Small intestine (tissue), 7 donors: ENCODE measurements at regions not wholly inside any gene's neighbourhood (a gene's known extent, or its start where the extent isn't known, plus 50 kb on each side); places are given as distances from the start of the nearest gene placed in this dataset.

Experiments
- DNase-seq, 2 donors: peaks; one replicate each; pipeline versions ENCODE4 v3.0.0 to v3.0.0-alpha.2; 2013
- FAIRE-seq: peaks from 2 replicates; lab custom pipeline; 2012; peaks lifted over from hg19 to GRCh38; lab: Jason Lieb, UNC
- H3K27ac ChIP-seq, 3 donors: one replicate each; pipeline ENCODE4 v1.5.1; 2013; ENCODE audit warnings: low read length in 2 of 3, mild to moderate bottlenecking in 2 of 3, control low read depth in 1 of 3, inconsistent platforms in 1 of 3, low read depth in 1 of 3, moderate library complexity in 1 of 3
- H3K27me3 ChIP-seq, 3 donors: one replicate each; pipeline ENCODE4 v1.6.1; 2013; ENCODE audit warnings: low read length in 3 of 3, inconsistent platforms in 1 of 3; ENCODE audit not compliant: control insufficient read depth in 3 of 3, insufficient read depth in 3 of 3
- H3K36me3 ChIP-seq, 3 donors: one replicate each; pipeline ENCODE4 v1.6.1; 2013; ENCODE audit warnings: low read length in 3 of 3, inconsistent platforms in 1 of 3, low read depth in 1 of 3, mild to moderate bottlenecking in 1 of 3, moderate library complexity in 1 of 3; ENCODE audit not compliant: control insufficient read depth in 3 of 3, insufficient read depth in 2 of 3
- H3K4me1 ChIP-seq, 3 donors: one replicate each; pipeline ENCODE4 v1.6.1; 2013; ENCODE audit warnings: low read length in 2 of 3, inconsistent platforms in 1 of 3, low read depth in 1 of 3, mild to moderate bottlenecking in 1 of 3, moderate library complexity in 1 of 3; ENCODE audit not compliant: control insufficient read depth in 3 of 3, insufficient read depth in 2 of 3
- H3K4me3 ChIP-seq, 3 donors: one replicate each; pipeline ENCODE4 v1.5.1; 2013; ENCODE audit warnings: low read length in 3 of 3, control low read depth in 1 of 3, inconsistent platforms in 1 of 3, low read depth in 1 of 3, mild to moderate bottlenecking in 1 of 3, moderate library complexity in 1 of 3
- H3K9me3 ChIP-seq, 2 donors: one replicate each; pipeline ENCODE4 v1.6.1; 2013; ENCODE audit warnings: low read depth in 1 of 2, low read length in 1 of 2; ENCODE audit not compliant: control insufficient read depth in 2 of 2, insufficient read depth in 1 of 2
- WGBS, 3 donors: extraction: QIAGEN DNeasy Blood & Tissue Kit; methylation state at CpG; one replicate each; pipeline ENCODE4 v1.1.7; 2013; 5-methylcytosine and 5-hydroxymethylcytosine counted together
- donor health status: healthy with polysubstance abuse.
- donor health status: control.
- donor health status: control.
- donor health status: Bipolar disorder and iron deficiency.
- donor health status: healthy.

- no peaks in the 10 kb centered on the region for H3K9me3 ChIP-seq
- no peak overlapping the region for H3K4me3 ChIP-seq
- no peak overlapping the region for H3K27ac ChIP-seq
- H3K27me3 ChIP-seq, result no peaks in the 10 kb centered on the region
- WGBS, 3 donors, result 85 to 92% (median 89%) methylated on average over 5 of the region's 5 CpGs
- FAIRE-seq, result no peak
- DNase-seq, result no peak
- no peaks in the 10 kb centered on the region for H3K36me3 ChIP-seq
- no peaks in the 10 kb centered on the region for H3K4me1 ChIP-seq
Measured at GRCh38 chr5:20524991-20525529, 537.1 kb upstream of the CDH18 start.

GRCh38 chr5:20522905-20523482 lies 535.0 kb upstream of the CDH18 start:
- Histone ChIP-seq H3K4me1 (no peaks in the 10 kb centered on the region), H3K27me3 (no peaks in the 10 kb centered on the region), H3K4me3 (no peak overlapping the region), H3K36me3 (no peaks in the 10 kb centered on the region), H3K9me3 (no peaks in the 10 kb centered on the region), H3K27ac (no peak overlapping the region)
- WGBS, 3 donors, result 47 to 53% (median 49%) methylated on average over 3 of the region's 3 CpGs
- FAIRE-seq (no peak), DNase-seq (no peak)

DNA sequence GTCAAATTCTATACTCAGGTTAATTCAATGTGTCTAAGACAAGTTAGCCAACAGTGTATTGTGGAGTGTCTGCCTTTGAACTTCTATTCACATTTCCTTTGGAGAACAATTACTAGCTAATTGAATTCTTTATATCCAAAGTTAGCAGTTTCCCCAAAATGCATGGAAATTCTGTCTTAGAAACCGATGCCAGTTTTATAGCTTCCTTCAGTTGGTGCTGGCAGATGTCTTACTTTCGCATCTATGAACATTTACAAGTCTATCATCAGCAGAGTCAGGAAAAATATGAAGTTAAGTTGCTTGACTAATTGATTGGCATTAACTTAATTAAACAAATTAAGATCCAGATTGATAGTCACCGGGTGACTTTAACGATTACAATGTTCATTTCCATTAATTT lies 527.6 kb upstream of the CDH18 start:
- H3K27ac ChIP-seq, result no peak overlapping the region
- H3K27me3 ChIP-seq, result no peaks in the 10 kb centered on the region
- H3K4me3 ChIP-seq, result no peak overlapping the region
- no peaks in the 10 kb centered on the region for H3K4me1 ChIP-seq
- DNase-seq (no peak), FAIRE-seq (no peak)
- 87 to 90% (median 88%) methylated on average over 4 of the region's 4 CpGs for WGBS, 3 donors
- no peaks in the 10 kb centered on the region for H3K9me3 ChIP-seq
- H3K36me3 ChIP-seq, result no peaks in the 10 kb centered on the region

DNA sequence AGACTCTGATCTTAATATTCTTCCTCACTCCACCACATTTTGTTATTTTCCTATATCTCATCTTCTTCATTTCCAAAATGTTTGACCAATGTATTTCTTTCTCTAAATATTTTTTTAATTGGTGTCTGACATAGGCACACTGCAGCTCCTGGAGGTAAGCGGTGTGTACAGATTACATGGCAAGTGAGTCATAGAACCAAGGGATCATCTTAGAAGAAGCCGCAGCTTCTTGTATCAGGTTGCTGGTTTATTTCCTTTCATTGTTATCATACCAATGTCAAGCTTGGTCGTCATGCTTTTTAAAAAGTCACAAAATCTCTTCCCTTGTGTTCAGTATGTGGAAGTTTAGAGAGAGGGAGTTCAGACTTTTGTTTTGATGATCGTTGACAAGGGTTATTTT lies 526.1 kb upstream of the CDH18 start:
- FAIRE-seq, result no peak
- Histone ChIP-seq H3K9me3 (no peaks in the 10 kb centered on the region), H3K4me3 (no peak overlapping the region), H3K4me1 (no peaks in the 10 kb centered on the region), H3K27ac (no peak overlapping the region), H3K27me3 (no peaks in the 10 kb centered on the region), H3K36me3 (no peaks in the 10 kb centered on the region)
- no peak for DNase-seq
- WGBS, 3 donors, result 68 to 74% (median 68%) methylated on average over 4 of the region's 4 CpGs

- DNase-seq (no peak), FAIRE-seq (no peak)
- Histone ChIP-seq H3K36me3 (no peaks in the 10 kb centered on the region), H3K27ac (no peak overlapping the region), H3K4me3 (no peak overlapping the region), H3K27me3 (no peaks in the 10 kb centered on the region), H3K4me1 (no peaks in the 10 kb centered on the region), H3K9me3 (no peaks in the 10 kb centered on the region)
- WGBS, 3 donors, result 47 to 66% (median 65%) methylated on average over 2 of the region's 2 CpGs
Measured at GRCh38 chr5:20500546-20500945, 512.5 kb upstream of the CDH18 start.

DNA sequence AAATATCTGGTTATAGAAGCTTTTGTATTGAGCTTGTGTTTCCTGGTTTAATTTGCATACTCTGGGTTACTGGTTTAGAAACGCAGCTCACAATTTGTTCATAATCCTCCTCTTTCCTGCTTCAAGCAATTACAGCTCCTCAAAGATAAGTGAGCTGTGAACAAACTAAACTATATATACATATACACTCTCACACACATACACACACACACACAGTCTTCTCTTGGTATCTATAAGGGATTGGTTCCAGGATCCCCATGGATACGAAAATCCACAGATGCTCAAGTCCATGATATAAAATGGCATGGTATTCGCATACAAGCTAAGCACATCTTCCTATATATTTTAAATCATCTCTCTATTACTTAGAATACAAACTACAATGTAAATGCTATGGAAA lies 510.9 kb upstream of the CDH18 start:
- WGBS, 3 donors, result 74 to 78% (median 77%) methylated on average over 3 of the region's 3 CpGs
- no peak for FAIRE-seq

DNA sequence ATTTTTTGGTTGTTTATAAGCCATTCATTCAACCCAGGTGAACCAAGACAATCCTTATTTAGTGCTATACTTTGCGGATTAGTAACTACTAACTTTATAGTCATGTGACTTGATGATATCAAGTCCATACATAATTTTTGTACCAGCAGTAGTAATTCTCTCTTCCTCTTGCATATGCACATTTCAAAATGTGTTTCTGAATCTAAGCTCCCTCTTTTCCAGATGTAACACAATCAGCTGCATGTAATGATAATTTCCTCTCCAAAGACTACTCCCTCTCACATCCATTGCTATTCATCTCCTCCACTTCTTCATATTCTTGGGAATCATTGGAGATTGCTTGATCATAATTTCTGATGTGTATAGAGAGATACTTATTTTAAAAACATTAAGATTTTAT lies 510.1 kb upstream of the CDH18 start:
- H3K9me3 ChIP-seq, result no peaks in the 10 kb centered on the region
- H3K4me3 ChIP-seq, result no peak overlapping the region
- FAIRE-seq, result no peak
- H3K36me3 ChIP-seq, result no peaks in the 10 kb centered on the region
- H3K27ac ChIP-seq, result no peak overlapping the region
- H3K4me1 ChIP-seq, result no peaks in the 10 kb centered on the region
- no peak for DNase-seq
- no peaks in the 10 kb centered on the region for H3K27me3 ChIP-seq
- 91 to 100% (median 95%) methylated on average over 1 of the region's 1 CpG for WGBS, 3 donors

More for the DNA sequence above, 510.9 kb upstream of the CDH18 start:
- H3K27ac ChIP-seq, result no peak overlapping the region
- no peaks in the 10 kb centered on the region for H3K9me3 ChIP-seq
- H3K4me3 ChIP-seq, result no peak overlapping the region
- H3K4me1 ChIP-seq, result no peaks in the 10 kb centered on the region
- DNase-seq, result no peak
- no peaks in the 10 kb centered on the region for H3K36me3 ChIP-seq
- H3K27me3 ChIP-seq, result no peaks in the 10 kb centered on the region

DNA sequence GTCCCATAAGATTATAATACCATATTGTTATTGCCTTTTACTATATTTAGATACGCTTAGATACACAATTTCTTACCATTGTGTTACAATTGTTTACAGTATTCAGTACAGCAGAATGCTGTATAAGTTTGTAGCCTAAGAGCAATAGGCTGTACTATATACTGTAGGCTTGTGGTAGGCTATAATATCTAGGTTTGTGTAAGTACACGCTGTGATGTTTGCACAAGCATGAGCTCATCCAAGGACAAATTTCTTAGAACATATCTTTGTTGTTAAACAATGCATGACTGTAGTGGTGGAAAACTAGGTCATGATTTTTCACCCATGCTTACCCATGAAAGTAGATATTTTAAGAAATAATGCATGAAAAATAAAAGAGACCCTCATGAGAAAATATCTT lies 509.4 kb upstream of the CDH18 start:
- H3K4me1 ChIP-seq, result no peaks in the 10 kb centered on the region
- H3K9me3 ChIP-seq, result no peaks in the 10 kb centered on the region
- H3K36me3 ChIP-seq, result no peaks in the 10 kb centered on the region
- no peak overlapping the region for H3K4me3 ChIP-seq
- WGBS, 3 donors, result 51 to 70% (median 67%) methylated on average over 2 of the region's 2 CpGs
- no peak overlapping the region for H3K27ac ChIP-seq
- FAIRE-seq (no peak), DNase-seq (no peak)
- no peaks in the 10 kb centered on the region for H3K27me3 ChIP-seq

GRCh38 chr5:20494706-20495105 lies 506.7 kb upstream of the CDH18 start:
- Histone ChIP-seq H3K9me3 (no peaks in the 10 kb centered on the region), H3K4me1 (no peaks in the 10 kb centered on the region), H3K27ac (no peak overlapping the region), H3K36me3 (no peaks in the 10 kb centered on the region), H3K27me3 (no peaks in the 10 kb centered on the region), H3K4me3 (no peak overlapping the region)
- no peak for DNase-seq
- no peak for FAIRE-seq
- WGBS, 3 donors, result 73 to 88% (median 79%) methylated on average over 5 of the region's 5 CpGs
